ENCODE measurements at regions not wholly inside any gene's neighbourhood (a gene's known extent, or its start where the extent isn't known, plus 50 kb on each side); places are given as distances from the start of the nearest gene placed in this dataset.

GRCh38 chr3:61360297-61360965, 109.2 kb upstream of the FHIT start:
- no peak for DNase-seq (ENCODE audit: extremely low spot score)
- CTCF ChIA-PET, result interaction anchor here (1.1 to 1.8 kb wide), 3 partner anchors 9 to 21 kb away, joined by 3 to 4 read pairs (median 3); no protein-coding TSS in a partner anchor
- POLR2A ChIA-PET, result no interaction called here
- TF ChIP-seq, protein P1, sequence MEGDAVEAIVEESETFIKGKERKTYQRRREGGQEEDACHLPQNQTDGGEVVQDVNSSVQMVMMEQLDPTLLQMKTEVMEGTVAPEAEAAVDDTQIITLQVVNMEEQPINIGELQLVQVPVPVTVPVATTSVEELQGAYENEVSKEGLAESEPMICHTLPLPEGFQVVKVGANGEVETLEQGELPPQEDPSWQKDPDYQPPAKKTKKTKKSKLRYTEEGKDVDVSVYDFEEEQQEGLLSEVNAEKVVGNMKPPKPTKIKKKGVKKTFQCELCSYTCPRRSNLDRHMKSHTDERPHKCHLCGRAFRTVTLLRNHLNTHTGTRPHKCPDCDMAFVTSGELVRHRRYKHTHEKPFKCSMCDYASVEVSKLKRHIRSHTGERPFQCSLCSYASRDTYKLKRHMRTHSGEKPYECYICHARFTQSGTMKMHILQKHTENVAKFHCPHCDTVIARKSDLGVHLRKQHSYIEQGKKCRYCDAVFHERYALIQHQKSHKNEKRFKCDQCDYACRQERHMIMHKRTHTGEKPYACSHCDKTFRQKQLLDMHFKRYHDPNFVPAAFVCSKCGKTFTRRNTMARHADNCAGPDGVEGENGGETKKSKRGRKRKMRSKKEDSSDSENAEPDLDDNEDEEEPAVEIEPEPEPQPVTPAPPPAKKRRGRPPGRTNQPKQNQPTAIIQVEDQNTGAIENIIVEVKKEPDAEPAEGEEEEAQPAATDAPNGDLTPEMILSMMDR (IDR thresholded peaks at IDR 0.05; ENCODE audit: control extremely low read depth, extremely low read depth, low read depth, missing control alignments), result no peak

GRCh38 chr3:61369678-61370077, 118.4 kb upstream of the FHIT start:
- no peak for DNase-seq (ENCODE audit: extremely low spot score)
- TF ChIP-seq, protein P1 (IDR thresholded peaks at IDR 0.05; ENCODE audit: control extremely low read depth, extremely low read depth, low read depth, missing control alignments), result no peak
- ChIA-PET CTCF (interaction anchor here (2.8 to 3.4 kb wide), 3 partner anchors 10 to 12 kb away, joined by 7 to 30 read pairs (median 14); no protein-coding TSS in a partner anchor), POLR2A (no interaction called here)

GRCh38 chr3:61371123-61371522, 119.9 kb upstream of the FHIT start:
- ChIA-PET CTCF (interaction anchor here (0.8 to 3.4 kb wide), 11 partner anchors 8 to 1796 kb away, joined by 3 to 30 read pairs (median 4); no protein-coding TSS in a partner anchor), POLR2A (no interaction called here)
- TF ChIP-seq, protein P1 (IDR thresholded peaks at IDR 0.05; ENCODE audit: control extremely low read depth, extremely low read depth, low read depth, missing control alignments), result peak; percentile 63
- peak; percentile 32 for DNase-seq (ENCODE audit: extremely low spot score)

DNA sequence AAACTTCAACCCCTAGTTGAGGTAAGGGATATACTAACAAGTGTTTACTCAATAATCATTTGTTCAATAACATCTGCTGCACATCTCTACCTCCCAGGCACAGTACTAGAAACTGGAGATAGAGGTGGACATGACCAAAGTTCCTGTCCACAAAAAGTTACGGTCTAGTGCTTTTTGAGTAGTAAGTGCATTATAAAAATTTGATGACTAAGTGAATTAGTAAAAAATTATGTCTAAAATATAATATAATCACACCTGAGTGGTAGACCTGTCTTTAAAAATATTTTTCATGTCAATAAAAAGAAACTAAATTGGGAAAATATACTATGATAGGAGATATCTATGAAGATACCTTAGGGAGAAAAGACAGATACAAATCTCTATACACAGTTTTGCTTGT, 121.5 kb upstream of the FHIT start:
- TF ChIP-seq, protein P1 (IDR thresholded peaks at IDR 0.05; ENCODE audit: control extremely low read depth, extremely low read depth, low read depth, missing control alignments), result no peak
- POLR2A ChIA-PET, result no interaction called here
- no peak for DNase-seq (ENCODE audit: extremely low spot score)
- CTCF ChIA-PET, result interaction anchor here (1.0 to 3.4 kb wide), 2 partner anchors 9 to 105 kb away, joined by 3 to 30 read pairs; no protein-coding TSS in a partner anchor

GRCh38 chr3:61378311-61378710, 127.1 kb upstream of the FHIT start:
- no peak for DNase-seq (ENCODE audit: extremely low spot score)
- POLR2A ChIA-PET, result no interaction called here
- CTCF ChIA-PET, result interaction anchor here (1.4 to 1.8 kb wide), 2 partner anchors 8 to 11 kb away, joined by 3 to 7 read pairs; no protein-coding TSS in a partner anchor
- TF ChIP-seq, protein P1 (IDR thresholded peaks at IDR 0.05; ENCODE audit: control extremely low read depth, extremely low read depth, low read depth, missing control alignments), result no peak

GRCh38 chr3:61381745-61382392, 130.6 kb upstream of the FHIT start:
- ChIA-PET CTCF (interaction anchor here (0.7 to 2.3 kb wide), 28 partner anchors 9 to 1813 kb away, joined by 3 to 30 read pairs (median 3); no protein-coding TSS in a partner anchor), POLR2A (no interaction called here)
- TF ChIP-seq, protein P1 (IDR thresholded peaks at IDR 0.05; ENCODE audit: control extremely low read depth, extremely low read depth, low read depth, missing control alignments), result peak; percentile 68
- peak; percentile 52 for DNase-seq (ENCODE audit: extremely low spot score)
